ENCODE measurements at regions not wholly inside any gene's neighbourhood (a gene's known extent, or its start where the extent isn't known, plus 50 kb on each side); places are given as distances from the start of the nearest gene placed in this dataset. TPM values are rescaled to one million over a fixed set of nuclear protein-coding genes. Genes with fewer than 3 reads are reported as not detected.
A peak's percentile ranks its signal among the peaks of the same experiment; 100 is the strongest.
"Not testable (repeated sequence)": the region's sequence is repeated elsewhere in the genome, so short reads cannot be mapped to it uniquely, and the experiment has no call there.

DNA sequence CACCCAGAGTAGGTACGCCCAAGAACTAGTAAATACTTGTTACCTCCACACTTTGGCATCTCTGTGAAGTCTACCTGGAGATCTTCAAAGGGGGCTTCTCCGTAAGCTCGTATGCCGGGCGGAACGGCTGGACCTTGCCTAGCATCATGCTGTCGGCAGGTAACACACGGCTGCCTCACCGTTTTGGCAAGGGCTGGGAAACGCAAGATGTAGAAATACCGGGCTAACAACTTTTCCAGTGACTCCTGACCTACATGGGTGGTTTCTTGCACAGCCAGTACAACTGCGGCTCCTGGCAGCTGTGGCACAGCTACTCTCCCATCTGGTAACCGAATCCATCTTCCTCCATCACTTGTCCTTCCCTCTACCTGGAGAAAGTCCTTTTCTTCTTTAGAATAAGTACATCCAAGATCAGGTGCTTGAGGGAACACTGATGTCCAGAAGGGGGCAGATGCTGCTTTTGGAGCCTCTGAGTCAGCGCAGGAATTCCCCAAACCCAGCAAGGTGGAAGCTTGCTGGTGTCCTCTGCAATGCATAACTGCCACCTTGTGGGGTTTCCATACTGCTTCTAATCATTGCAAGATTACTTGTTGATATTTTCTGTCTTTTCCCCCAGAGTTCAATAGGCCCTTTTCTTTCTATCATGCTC, 59.7 kb upstream of the FRG2C start:
- not testable (repeated sequence) for H3K9me3 Mint-ChIP-seq; H3K4me3 Mint-ChIP-seq; H3K4me1 Mint-ChIP-seq (ENCODE audit: unreplicated experiment); H3K36me3 Mint-ChIP-seq; H3K27ac Mint-ChIP-seq; DNase-seq (ENCODE audit: extremely low spot score, unreplicated experiment)
- TF ChIP-seq, protein P1, sequence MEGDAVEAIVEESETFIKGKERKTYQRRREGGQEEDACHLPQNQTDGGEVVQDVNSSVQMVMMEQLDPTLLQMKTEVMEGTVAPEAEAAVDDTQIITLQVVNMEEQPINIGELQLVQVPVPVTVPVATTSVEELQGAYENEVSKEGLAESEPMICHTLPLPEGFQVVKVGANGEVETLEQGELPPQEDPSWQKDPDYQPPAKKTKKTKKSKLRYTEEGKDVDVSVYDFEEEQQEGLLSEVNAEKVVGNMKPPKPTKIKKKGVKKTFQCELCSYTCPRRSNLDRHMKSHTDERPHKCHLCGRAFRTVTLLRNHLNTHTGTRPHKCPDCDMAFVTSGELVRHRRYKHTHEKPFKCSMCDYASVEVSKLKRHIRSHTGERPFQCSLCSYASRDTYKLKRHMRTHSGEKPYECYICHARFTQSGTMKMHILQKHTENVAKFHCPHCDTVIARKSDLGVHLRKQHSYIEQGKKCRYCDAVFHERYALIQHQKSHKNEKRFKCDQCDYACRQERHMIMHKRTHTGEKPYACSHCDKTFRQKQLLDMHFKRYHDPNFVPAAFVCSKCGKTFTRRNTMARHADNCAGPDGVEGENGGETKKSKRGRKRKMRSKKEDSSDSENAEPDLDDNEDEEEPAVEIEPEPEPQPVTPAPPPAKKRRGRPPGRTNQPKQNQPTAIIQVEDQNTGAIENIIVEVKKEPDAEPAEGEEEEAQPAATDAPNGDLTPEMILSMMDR (conservative IDR thresholded peaks at IDR 0.05): peak; percentile 52
- H3K27me3 Mint-ChIP-seq: peaks cover 16% of the 10 kb centered on the region

DNA sequence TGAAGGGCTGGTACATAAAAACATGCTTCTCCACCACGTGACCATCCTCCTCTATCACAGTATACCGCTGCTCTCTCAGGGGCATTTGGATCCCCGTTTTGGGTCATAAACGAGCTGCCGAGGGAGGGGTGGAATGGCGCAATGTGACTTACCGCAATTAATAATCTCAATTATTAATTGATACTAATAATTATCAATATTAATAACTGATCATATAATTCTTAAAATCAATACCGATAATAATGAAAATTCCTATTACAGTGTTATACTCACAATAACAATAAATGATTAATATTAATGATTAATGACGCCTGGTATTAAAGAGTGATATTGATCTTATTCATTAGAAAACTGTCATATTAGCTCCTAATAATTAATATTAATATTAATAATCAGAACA, 56.1 kb upstream of the FRG2C start:
- not testable (repeated sequence) for H3K27ac Mint-ChIP-seq; H3K4me1 Mint-ChIP-seq (ENCODE audit: unreplicated experiment); H3K4me3 Mint-ChIP-seq; H3K36me3 Mint-ChIP-seq; DNase-seq (ENCODE audit: extremely low spot score, unreplicated experiment); H3K9me3 Mint-ChIP-seq
- peaks cover 32% of the 10 kb centered on the region for H3K27me3 Mint-ChIP-seq

DNA sequence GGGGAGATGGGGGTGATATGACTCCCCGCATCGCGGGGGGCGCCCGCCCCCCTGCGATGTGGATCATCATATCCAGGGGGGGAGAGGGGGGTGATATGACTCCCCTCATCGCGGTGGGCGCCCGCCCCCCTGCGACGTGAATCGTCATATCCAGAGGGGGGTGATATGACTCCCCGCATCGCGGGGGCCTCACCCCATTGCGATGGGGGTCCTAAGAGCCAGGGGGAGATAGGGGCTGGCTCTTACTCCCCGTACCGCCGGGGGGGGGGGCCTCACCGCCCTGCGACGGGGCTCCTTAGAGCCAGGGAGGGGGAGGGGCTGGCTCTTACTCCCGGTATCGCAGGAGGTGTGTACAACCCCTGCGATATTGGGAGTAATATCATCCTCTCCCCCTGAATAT, 54.5 kb upstream of the FRG2C start:
- not testable (repeated sequence) for H3K4me1 Mint-ChIP-seq (ENCODE audit: unreplicated experiment); DNase-seq (ENCODE audit: extremely low spot score, unreplicated experiment); H3K9me3 Mint-ChIP-seq; H3K36me3 Mint-ChIP-seq; H3K27ac Mint-ChIP-seq; H3K4me3 Mint-ChIP-seq
- peaks cover 29% of the 10 kb centered on the region for H3K27me3 Mint-ChIP-seq

DNA sequence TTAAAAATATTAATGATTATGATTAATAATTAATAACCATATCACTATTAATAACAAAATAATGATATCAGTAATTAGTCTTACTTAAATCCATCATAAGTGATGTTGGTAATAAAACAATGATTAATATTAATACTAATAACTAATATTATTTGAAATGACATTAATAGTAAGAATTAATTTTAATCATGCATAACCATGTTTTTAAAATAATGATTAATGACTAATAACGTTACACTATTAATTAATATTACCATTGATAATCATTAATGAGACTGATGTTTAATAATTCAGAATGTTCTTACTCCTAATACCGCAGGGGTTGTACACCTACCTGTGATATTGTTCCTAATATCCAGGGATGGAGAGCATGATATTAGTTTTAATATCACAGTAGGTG, 53.4 kb upstream of the FRG2C start:
- TF ChIP-seq, protein P1 (conservative IDR thresholded peaks at IDR 0.05): no peak
- no peak overlapping the region for H3K27ac Mint-ChIP-seq
- DNase-seq (ENCODE audit: extremely low spot score, unreplicated experiment): no peak
- H3K4me1 Mint-ChIP-seq (ENCODE audit: unreplicated experiment): no peaks in the 10 kb centered on the region
- H3K36me3 Mint-ChIP-seq: no peaks in the 10 kb centered on the region
- no peaks in the 10 kb centered on the region for H3K9me3 Mint-ChIP-seq
- H3K27me3 Mint-ChIP-seq: peaks cover 23% of the 10 kb centered on the region
- H3K4me3 Mint-ChIP-seq: no peak overlapping the region

DNA sequence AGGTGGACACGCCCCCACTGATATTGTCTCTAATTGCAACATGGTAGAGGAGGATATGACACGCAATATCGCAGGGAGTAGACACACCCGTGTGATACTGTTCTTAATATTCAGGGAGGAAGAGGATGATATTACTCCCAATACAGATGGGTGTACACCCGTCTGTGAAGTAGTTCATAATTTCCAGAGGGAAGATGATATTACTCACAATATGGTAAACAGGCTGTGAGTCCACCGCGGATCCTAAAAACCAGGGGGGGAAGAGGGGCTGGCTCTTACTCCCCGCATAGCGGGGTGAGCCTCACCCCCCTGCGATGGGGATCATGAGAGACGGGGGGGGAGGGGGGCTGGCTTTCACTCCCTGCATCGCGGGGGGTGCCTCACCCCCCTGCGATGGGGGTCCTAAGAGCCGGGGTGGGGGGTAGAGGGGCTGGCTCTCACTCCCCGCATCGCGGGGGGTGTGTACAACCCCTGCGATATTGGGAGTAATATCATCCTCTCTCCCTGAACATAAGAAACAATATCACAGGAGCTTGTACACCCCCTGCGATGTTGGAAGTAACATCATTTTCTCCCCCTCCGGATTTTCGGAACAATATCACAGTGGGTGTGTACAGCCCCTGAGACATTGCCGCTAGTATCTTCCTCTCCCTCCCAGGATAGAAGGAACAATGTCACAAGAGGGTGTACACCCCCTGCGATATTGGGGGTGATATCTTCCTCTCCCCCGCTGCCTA, 52.2 kb upstream of the FRG2C start:
- H3K4me3 Mint-ChIP-seq: not testable (repeated sequence)

More for the DNA sequence above, 52.2 kb upstream of the FRG2C start:
- not testable (repeated sequence) for H3K36me3 Mint-ChIP-seq; H3K4me1 Mint-ChIP-seq (ENCODE audit: unreplicated experiment); H3K9me3 Mint-ChIP-seq; DNase-seq (ENCODE audit: extremely low spot score, unreplicated experiment); H3K27ac Mint-ChIP-seq
- peaks cover 26% of the 10 kb centered on the region for H3K27me3 Mint-ChIP-seq

Small RNAs in the stretch of these regions (microRNA-seq; reads per million reads assigned to microRNA genes)
- not detected for gene MIR4444-2
